Liver (tissue), 3 donors: ENCODE measurements at regions not wholly inside any gene's neighbourhood (a gene's known extent, or its start where the extent isn't known, plus 50 kb on each side); places are given as distances from the start of the nearest gene placed in this dataset.

ENCODE experiments used
- HNF4A ChIP-seq, 2 donors: conservative IDR thresholded peaks; 2 replicates each; pipeline ENCODE4 v1.6.1; 2016; ENCODE audit warnings: antibody characterized with exemption in 2 of 2, mild to moderate bottlenecking in 2 of 2
- TAF1 ChIP-seq: conservative IDR thresholded peaks from 2 replicates; pipeline ENCODE4 v1.6.1; 2016; ENCODE audit warnings: antibody characterized with exemption, mild to moderate bottlenecking
- TF ChIP-seq, protein P1 (sequence below): fragments of 150-350 bp; IDR thresholded peaks from 2 replicates; pipeline ENCODE4 v1.5.1; 2017; ENCODE audit warnings: improper control_type of control experiment, low read depth, low read length; ENCODE audit not compliant: missing input control
- TF ChIP-seq, protein P2 (sequence below): IDR thresholded peaks from 2 replicates; pipeline ENCODE4 v1.6.1; 2016; ENCODE audit warnings: antibody characterized with exemption, mild to moderate bottlenecking
- donor health status: healthy.
- donor health status: healthy.

GRCh38 chr4:37757121-37757520 lies 69.4 kb upstream of the PGM2 start:
- TF ChIP-seq, protein P1, sequence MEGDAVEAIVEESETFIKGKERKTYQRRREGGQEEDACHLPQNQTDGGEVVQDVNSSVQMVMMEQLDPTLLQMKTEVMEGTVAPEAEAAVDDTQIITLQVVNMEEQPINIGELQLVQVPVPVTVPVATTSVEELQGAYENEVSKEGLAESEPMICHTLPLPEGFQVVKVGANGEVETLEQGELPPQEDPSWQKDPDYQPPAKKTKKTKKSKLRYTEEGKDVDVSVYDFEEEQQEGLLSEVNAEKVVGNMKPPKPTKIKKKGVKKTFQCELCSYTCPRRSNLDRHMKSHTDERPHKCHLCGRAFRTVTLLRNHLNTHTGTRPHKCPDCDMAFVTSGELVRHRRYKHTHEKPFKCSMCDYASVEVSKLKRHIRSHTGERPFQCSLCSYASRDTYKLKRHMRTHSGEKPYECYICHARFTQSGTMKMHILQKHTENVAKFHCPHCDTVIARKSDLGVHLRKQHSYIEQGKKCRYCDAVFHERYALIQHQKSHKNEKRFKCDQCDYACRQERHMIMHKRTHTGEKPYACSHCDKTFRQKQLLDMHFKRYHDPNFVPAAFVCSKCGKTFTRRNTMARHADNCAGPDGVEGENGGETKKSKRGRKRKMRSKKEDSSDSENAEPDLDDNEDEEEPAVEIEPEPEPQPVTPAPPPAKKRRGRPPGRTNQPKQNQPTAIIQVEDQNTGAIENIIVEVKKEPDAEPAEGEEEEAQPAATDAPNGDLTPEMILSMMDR, result no peak
- TF ChIP-seq TAF1 (no peak), HNF4A (conservative IDR thresholded peaks at IDR 0.05) (no peak)
- TF ChIP-seq, protein P2, sequence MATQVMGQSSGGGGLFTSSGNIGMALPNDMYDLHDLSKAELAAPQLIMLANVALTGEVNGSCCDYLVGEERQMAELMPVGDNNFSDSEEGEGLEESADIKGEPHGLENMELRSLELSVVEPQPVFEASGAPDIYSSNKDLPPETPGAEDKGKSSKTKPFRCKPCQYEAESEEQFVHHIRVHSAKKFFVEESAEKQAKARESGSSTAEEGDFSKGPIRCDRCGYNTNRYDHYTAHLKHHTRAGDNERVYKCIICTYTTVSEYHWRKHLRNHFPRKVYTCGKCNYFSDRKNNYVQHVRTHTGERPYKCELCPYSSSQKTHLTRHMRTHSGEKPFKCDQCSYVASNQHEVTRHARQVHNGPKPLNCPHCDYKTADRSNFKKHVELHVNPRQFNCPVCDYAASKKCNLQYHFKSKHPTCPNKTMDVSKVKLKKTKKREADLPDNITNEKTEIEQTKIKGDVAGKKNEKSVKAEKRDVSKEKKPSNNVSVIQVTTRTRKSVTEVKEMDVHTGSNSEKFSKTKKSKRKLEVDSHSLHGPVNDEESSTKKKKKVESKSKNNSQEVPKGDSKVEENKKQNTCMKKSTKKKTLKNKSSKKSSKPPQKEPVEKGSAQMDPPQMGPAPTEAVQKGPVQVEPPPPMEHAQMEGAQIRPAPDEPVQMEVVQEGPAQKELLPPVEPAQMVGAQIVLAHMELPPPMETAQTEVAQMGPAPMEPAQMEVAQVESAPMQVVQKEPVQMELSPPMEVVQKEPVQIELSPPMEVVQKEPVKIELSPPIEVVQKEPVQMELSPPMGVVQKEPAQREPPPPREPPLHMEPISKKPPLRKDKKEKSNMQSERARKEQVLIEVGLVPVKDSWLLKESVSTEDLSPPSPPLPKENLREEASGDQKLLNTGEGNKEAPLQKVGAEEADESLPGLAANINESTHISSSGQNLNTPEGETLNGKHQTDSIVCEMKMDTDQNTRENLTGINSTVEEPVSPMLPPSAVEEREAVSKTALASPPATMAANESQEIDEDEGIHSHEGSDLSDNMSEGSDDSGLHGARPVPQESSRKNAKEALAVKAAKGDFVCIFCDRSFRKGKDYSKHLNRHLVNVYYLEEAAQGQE, result no peak
